K562 (cell line): ENCODE measurements at regions not wholly inside any gene's neighbourhood (a gene's known extent, or its start where the extent isn't known, plus 50 kb on each side); places are given as distances from the start of the nearest gene placed in this dataset.
A peak's percentile ranks its signal among the peaks of the same experiment; 100 is the strongest.
"Not testable (repeated sequence)": the region's sequence is repeated elsewhere in the genome, so short reads cannot be mapped to it uniquely, and the experiment has no call there.

Source experiments
- ATAC-seq: fragments of 200-7000 bp; cut with Tn5 transposase; 3 replicates; pipeline ENCODE4 v1.9.1; 2020; ENCODE audit warnings: moderate library complexity
- BruUV-seq: library from RNA; stranded (reverse); fragments of 400-500 nt; replicated peaks from 2 replicates; lab custom pipeline; 2021; lab: Mats Ljungman, UMichigan
- CTCF ChIA-PET: fragments of 300-600 bp; formaldehyde crosslinking; extraction: SDS; loops from one replicate; lab custom pipeline; 2021; ENCODE audit warnings: low intra/inter-chr PET ratio; lab: Yijun Ruan, JAX
- POLR2A ChIA-PET: fragments of 300-600, 350-650 bp; sonication (Branson Sonifier 250); formaldehyde crosslinking; extraction: SDS; loops from one replicate; lab custom pipeline; 2021; ENCODE audit warnings: antibody characterized with exemption, inconsistent platforms; lab: Yijun Ruan, JAX
- DNase-seq, 4 experiments: peaks; one replicate each; pipeline versions ENCODE4 v3.0.0 to v3.0.0-alpha.2; 2011 to 2018; ENCODE audit warnings: low spot score in 3 of 4, mixed read lengths in 3 of 4; ENCODE audit errors: extremely low read depth in 1 of 4
- FAIRE-seq: peaks from 2 replicates; lab custom pipeline; 2011; peaks lifted over from hg19 to GRCh38; lab: Jason Lieb, UNC
- H2AFZ ChIP-seq: 2 replicates; pipeline ENCODE4 v1.6.0; 2011; ENCODE audit warnings: low read depth, low read length, control low read depth, inconsistent platforms
- H3K27ac ChIP-seq: fragments of 200-600 bp; 3 replicates; pipeline ENCODE4 v1.8.0; 2011; ENCODE audit warnings: low read depth, mild to moderate bottlenecking, control low read depth, inconsistent platforms, low read length, moderate library complexity, mixed read lengths; ENCODE audit errors: extremely low read depth
- H3K27me3 ChIP-seq, 2 experiments: fragments of 300-600 bp in 1 of 2; 2 replicates in 1 of 2; 3 replicates in 1 of 2; pipeline versions ENCODE4 v1.6.0 to v1.8.0; 2011; ENCODE audit warnings: inconsistent platforms in 2 of 2, low read length in 2 of 2, mild to moderate bottlenecking in 1 of 2, mixed read lengths in 1 of 2, moderate library complexity in 1 of 2; ENCODE audit not compliant: control insufficient read depth in 2 of 2, insufficient read depth in 2 of 2
- H3K36me3 ChIP-seq: fragments of 300-600 bp; 3 replicates; pipeline ENCODE4 v1.8.0; 2011; ENCODE audit warnings: mild to moderate bottlenecking, low read length, inconsistent platforms; ENCODE audit not compliant: control insufficient read depth, insufficient read depth
- H3K4me1 ChIP-seq, 2 experiments: fragments of 200-600 bp in 1 of 2; replicated peaks in 1 of 2; 2 replicates in 1 of 2; 3 replicates in 1 of 2; pipeline versions ENCODE4 v1.5.1 to v1.8.0; 2011; ENCODE audit warnings: inconsistent platforms in 2 of 2, low read length in 2 of 2, mild to moderate bottlenecking in 1 of 2, mixed read lengths in 1 of 2, moderate library complexity in 1 of 2; ENCODE audit not compliant: control insufficient read depth in 2 of 2, insufficient read depth in 2 of 2
- H3K4me2 ChIP-seq: 2 replicates; pipeline ENCODE4 v1.6.1; 2011; ENCODE audit warnings: low read length, control low read depth, inconsistent platforms, mixed read lengths; ENCODE audit not compliant: insufficient read depth
- H3K4me3 ChIP-seq: fragments of 200-600 bp; sonication (generic), shearing (Covaris generic); 2 replicates; pipeline ENCODE4 v1.5.1; 2016; ENCODE audit warnings: control low read depth, inconsistent platforms
- H3K79me2 ChIP-seq: fragments of 200-600 bp; 3 replicates; pipeline ENCODE4 v1.8.0; 2011; ENCODE audit warnings: low read length, inconsistent platforms; ENCODE audit not compliant: control insufficient read depth, insufficient read depth
- H3K9ac ChIP-seq, 2 experiments: 2 replicates each; pipeline versions ENCODE4 v1.6.0 to v1.6.1; 2011; ENCODE audit warnings: low read depth in 2 of 2, low read length in 2 of 2, control low read depth in 1 of 2, inconsistent platforms in 1 of 2, mild to moderate bottlenecking in 1 of 2, mixed read lengths in 1 of 2; ENCODE audit not compliant: insufficient read depth in 1 of 2
- H3K9me1 ChIP-seq: one replicate; pipeline ENCODE4 v1.6.0; 2011; ENCODE audit warnings: inconsistent platforms, mild to moderate bottlenecking, low read length, moderate library complexity; ENCODE audit not compliant: control insufficient read depth, insufficient read depth
- H3K9me3 ChIP-seq: replicated peaks from 2 replicates; pipeline ENCODE4 v1.5.1; 2011; ENCODE audit warnings: low read depth, low read length, inconsistent platforms; ENCODE audit not compliant: control insufficient read depth, insufficient read depth
- H4K20me1 ChIP-seq: replicated peaks from 2 replicates; pipeline ENCODE4 v1.6.1; 2011; ENCODE audit warnings: low read length, inconsistent platforms, mixed read lengths; ENCODE audit not compliant: control insufficient read depth, insufficient read depth
- MTF1 ChIP-seq: fragments of 250-450 bp; sonication (Bioruptor Pico); IDR thresholded peaks from 2 replicates; pipeline ENCODE4 v1.9.0; 2021; ENCODE audit warnings: moderate library complexity, mild to moderate bottlenecking, inconsistent platforms, borderline replicate concordance
- NCOA1 ChIP-seq: fragments of 450-650 bp; IDR thresholded peaks from 2 replicates; pipeline ENCODE4 v1.6.1; 2016; ENCODE audit warnings: low read depth
- NEUROD1 ChIP-seq: fragments of 150-350 bp; IDR thresholded peaks from 2 replicates; pipeline ENCODE4 v1.6.1; 2014; ENCODE audit warnings: borderline replicate concordance, low read length, low read depth; ENCODE audit not compliant: partially characterized antibody
- RAD21 ChIP-seq, 2 experiments: fragments of 250-450 bp in 1 of 2; fragments of 450-650 bp in 1 of 2; sonication (Bioruptor Pico) in 1 of 2; formaldehyde crosslinking in 1 of 2; IDR thresholded peaks in 1 of 2; conservative IDR thresholded peaks in 1 of 2; 2 replicates each; pipeline versions ENCODE4 v1.4.0 to v1.8.0; 2020 to 2022; ENCODE audit warnings: mild to moderate bottlenecking in 2 of 2, moderate library complexity in 1 of 2
- SRSF3 ChIP-seq: fragments of 200-400 bp; formaldehyde crosslinking; IDR thresholded peaks from 2 replicates; pipeline ENCODE4 v1.6.1; 2016; ENCODE audit warnings: mild to moderate bottlenecking, low read length, moderate library complexity; ENCODE audit not compliant: insufficient read depth
- TCF15 ChIP-seq: fragments of 250-450 bp; sonication (Bioruptor Pico); IDR thresholded peaks from 2 replicates; pipeline ENCODE4 v1.8.0; 2022; ENCODE audit warnings: moderate library complexity, mild to moderate bottlenecking, inconsistent platforms
- ZMIZ1 ChIP-seq, 2 experiments: fragments of 150-350 bp in 1 of 2; IDR thresholded peaks; 2 replicates each; pipeline ENCODE4 v1.6.1; 2012 to 2016; ENCODE audit warnings: low read depth in 2 of 2, low read length in 2 of 2, mild to moderate bottlenecking in 1 of 2, moderate library complexity in 1 of 2
- ZNF140 ChIP-seq: fragments of 250-450 bp; sonication (Bioruptor Pico); IDR thresholded peaks from 2 replicates; pipeline ENCODE4 v1.8.0; 2021; ENCODE audit warnings: moderate library complexity, mild to moderate bottlenecking, inconsistent platforms
- ZNF431 ChIP-seq: sonication (generic); formaldehyde crosslinking; IDR thresholded peaks from 2 replicates; pipeline ENCODE4 v1.8.0; 2022; ENCODE audit warnings: mild to moderate bottlenecking, missing genetic modification reagents
- WGBS: fragments of 100-300 bp; shearing (Covaris generic); methylation state at CpG from one replicate; pipeline ENCODE4 v1.1.6; 2016; ENCODE audit warnings: low coverage, mixed read lengths; ENCODE audit not compliant: insufficient coverage; ENCODE audit errors: missing lambda C conversion rate; 5-methylcytosine and 5-hydroxymethylcytosine counted together
- in situ Hi-C: fragments of 300-500 bp; cut with MboI; formaldehyde crosslinking; loops from 4 replicates; pipeline ENCODE4 v1.15.0; 2018; ENCODE audit warnings: inconsistent platforms, mixed read lengths
- intact Hi-C: fragments of 100-400 bp; cut with micrococcal nuclease; formaldehyde crosslinking; loops from 2 replicates; pipeline ENCODE4 v1.14.2; 2022
- TF ChIP-seq, protein P1 (sequence below), 3 experiments: fragments of 200-800 bp in 1 of 3; sonication (Bioruptor generic) in 1 of 3; sonication (generic) in 1 of 3; formaldehyde crosslinking in 1 of 3; IDR thresholded peaks; 2 replicates each; pipeline versions ENCODE4 v1.6.1 to v1.8.0; 2016 to 2022; ENCODE audit warnings: mild to moderate bottlenecking in 2 of 3, missing compliant biosample characterization in 2 of 3, missing genetic modification characterization in 2 of 3, missing genetic modification reagents in 1 of 3

GRCh38 chr13:65308729-65309128 is 1921.4 kb downstream of the PCDH9 start:
- intact Hi-C loops, BruUV-seq, H3K4me3 ChIP-seq, H3K9ac ChIP-seq, H2AFZ ChIP-seq, H3K9me3 ChIP-seq, H3K9me1 ChIP-seq, H3K36me3 ChIP-seq, H4K20me1 ChIP-seq, DNase-seq, POLR2A ChIA-PET, H3K79me2 ChIP-seq, H3K27ac ChIP-seq, CTCF ChIA-PET, ATAC-seq, H3K4me1 ChIP-seq, FAIRE-seq, H3K4me2 ChIP-seq, H3K27me3 ChIP-seq, in situ Hi-C loops: not testable (repeated sequence)
- 0% methylated on average over 1 of the region's 1 CpG for WGBS
- TF ChIP-seq ZNF431 (CRISPR knock-in tag): 0 out of 2 replicates have a peak, but pooled peaks have one; percentile 42

GRCh38 chr13:65307056-65307455 is 1923.1 kb downstream of the PCDH9 start:
- ChIA-PET CTCF (no interaction called here), POLR2A (no interaction called here)
- Histone ChIP-seq H4K20me1 (no peaks in the 10 kb centered on the region), H3K27ac (no peak overlapping the region), H3K9me3 (no peaks in the 10 kb centered on the region), H2AFZ (no peak overlapping the region), H3K9ac (no peak overlapping the region), H3K4me2 (no peak overlapping the region), H3K4me1 (no peaks in the 10 kb centered on the region), H3K9me1 (no peaks in the 10 kb centered on the region), H3K27me3 (no peaks in the 10 kb centered on the region), H3K36me3 (no peaks in the 10 kb centered on the region), H3K79me2 (no peaks in the 10 kb centered on the region), H3K4me3 (no peak overlapping the region)
- DNase-seq: no peak
- no TSS peak for BruUV-seq
- in situ Hi-C loops: no loop called here
- intact Hi-C loops: no loop called here
- FAIRE-seq: no peak
- no peak for ATAC-seq
- 0% methylated on average over 1 of the region's 1 CpG for WGBS
- no peak for TF ChIP-seq NEUROD1
- no peak for TF ChIP-seq NCOA1
- TF ChIP-seq TCF15: no peak
- no peak for TF ChIP-seq RAD21 (CRISPR knock-in tag; conservative IDR thresholded peaks at IDR 0.05 in 1 of 2, IDR thresholded peaks at IDR 0.05 in 1 of 2)
- TF ChIP-seq ZMIZ1 (IDR thresholded peaks at IDR 0.05; ENCODE audit: low read depth in 2 of 2, low read length in 2 of 2): no peak
- TF ChIP-seq, protein P1, sequence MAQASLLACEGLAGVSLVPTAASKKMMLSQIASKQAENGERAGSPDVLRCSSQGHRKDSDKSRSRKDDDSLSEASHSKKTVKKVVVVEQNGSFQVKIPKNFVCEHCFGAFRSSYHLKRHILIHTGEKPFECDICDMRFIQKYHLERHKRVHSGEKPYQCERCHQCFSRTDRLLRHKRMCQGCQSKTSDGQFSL (CRISPR knock-in tag; IDR thresholded peaks at IDR 0.05): no peak
- TF ChIP-seq, protein P1 (tag; IDR thresholded peaks at IDR 0.05): no peak
- no peak for TF ChIP-seq MTF1
- no peak for TF ChIP-seq ZNF140 (CRISPR knock-in tag)
- no peak for TF ChIP-seq SRSF3
